Neuronal stem cell (in vitro differentiated cells): ENCODE measurements at regions not wholly inside any gene's neighbourhood (a gene's known extent, or its start where the extent isn't known, plus 50 kb on each side); places are given as distances from the start of the nearest gene placed in this dataset.

ENCODE experiments used
- DNase-seq: peaks from one replicate; pipeline ENCODE4 v3.0.0-alpha.2; 2013; ENCODE audit warnings: low spot score
- H2AFZ ChIP-seq: one replicate; pipeline ENCODE4 v1.6.1; 2013; ENCODE audit warnings: mild to moderate bottlenecking, low read length, inconsistent platforms
- H2AK5ac ChIP-seq: 2 replicates; pipeline ENCODE4 v1.6.1; 2013; ENCODE audit warnings: low read depth, mild to moderate bottlenecking, inconsistent platforms, low read length, moderate library complexity, mixed read lengths
- H2BK120ac ChIP-seq: 2 replicates; pipeline ENCODE4 v1.6.1; 2013; ENCODE audit warnings: low read depth, mild to moderate bottlenecking, inconsistent platforms, low read length, moderate library complexity, mixed read lengths
- H2BK12ac ChIP-seq: one replicate; pipeline ENCODE4 v1.6.1; 2013; ENCODE audit warnings: low read length, inconsistent platforms
- H2BK15ac ChIP-seq: 2 replicates; pipeline ENCODE4 v1.6.1; 2013; ENCODE audit warnings: mild to moderate bottlenecking, low read length, inconsistent platforms, mixed read lengths
- H2BK5ac ChIP-seq: one replicate; pipeline ENCODE4 v1.6.1; 2013; ENCODE audit warnings: inconsistent platforms, mild to moderate bottlenecking, low read length, moderate library complexity
- H3K14ac ChIP-seq: one replicate; pipeline ENCODE4 v1.6.1; 2013; ENCODE audit warnings: low read length, inconsistent platforms
- H3K18ac ChIP-seq: 2 replicates; pipeline ENCODE4 v1.6.1; 2013; ENCODE audit warnings: low read length, inconsistent platforms
- H3K23ac ChIP-seq: 2 replicates; pipeline ENCODE4 v1.6.1; 2013; ENCODE audit warnings: low read depth, mild to moderate bottlenecking, mixed read lengths, low read length, inconsistent platforms; ENCODE audit not compliant: poor library complexity
- H3K27ac ChIP-seq: replicated peaks from 3 replicates; pipeline ENCODE4 v1.5.1; 2013; ENCODE audit warnings: low read length, inconsistent platforms
- H3K27me3 ChIP-seq, 3 experiments: 2 replicates each; pipeline ENCODE4 v1.6.1; 2013; ENCODE audit warnings: low read length in 3 of 3, mild to moderate bottlenecking in 2 of 3, inconsistent platforms in 1 of 3, low read depth in 1 of 3, mixed read lengths in 1 of 3, moderate library complexity in 1 of 3; ENCODE audit not compliant: control insufficient read depth in 3 of 3, insufficient read depth in 3 of 3
- H3K36me3 ChIP-seq, 2 donors: replicated peaks in 1 of 2; 2 replicates each; pipeline ENCODE4 v1.6.1; 2013; ENCODE audit warnings: low read length in 2 of 2; ENCODE audit not compliant: control insufficient read depth in 2 of 2, insufficient read depth in 2 of 2
- H3K4ac ChIP-seq: 2 replicates; pipeline ENCODE4 v1.6.1; 2013; ENCODE audit warnings: inconsistent platforms, mild to moderate bottlenecking, low read length, moderate library complexity
- H3K4me1 ChIP-seq, 2 donors: 1 replicate in 1 of 2; 2 replicates in 1 of 2; pipeline ENCODE4 v1.6.1; 2013; ENCODE audit warnings: low read length in 2 of 2, low read depth in 1 of 2; ENCODE audit not compliant: control insufficient read depth in 2 of 2, insufficient read depth in 1 of 2
- H3K4me2 ChIP-seq: one replicate; pipeline ENCODE4 v1.6.1; 2013; ENCODE audit warnings: mild to moderate bottlenecking, low read length, inconsistent platforms; ENCODE audit not compliant: insufficient read depth, poor library complexity, severe bottlenecking
- H3K4me3 ChIP-seq, 2 donors: 2 replicates each; pipeline ENCODE4 v1.5.1; 2013; ENCODE audit warnings: low read length in 2 of 2, mild to moderate bottlenecking in 2 of 2, inconsistent platforms in 1 of 2, moderate library complexity in 1 of 2
- H3K79me1 ChIP-seq: one replicate; pipeline ENCODE4 v1.6.1; 2013; ENCODE audit warnings: low read depth, mild to moderate bottlenecking, inconsistent platforms, low read length, moderate library complexity
- H3K9ac ChIP-seq: one replicate; pipeline ENCODE4 v1.6.1; 2013; ENCODE audit warnings: mild to moderate bottlenecking, low read depth, low read length, inconsistent platforms; ENCODE audit not compliant: poor library complexity
- H3K9me3 ChIP-seq, 2 donors: replicated peaks in 1 of 2; 2 replicates each; pipeline versions ENCODE3 to v1.6.1; 2013; ENCODE audit warnings: low read length in 2 of 2, mild to moderate bottlenecking in 2 of 2, inconsistent platforms in 1 of 2, low read depth in 1 of 2, mixed read lengths in 1 of 2, moderate library complexity in 1 of 2; ENCODE audit not compliant: control insufficient read depth in 2 of 2, insufficient read depth in 1 of 2
- H4K8ac ChIP-seq: one replicate; pipeline ENCODE4 v1.6.1; 2013; ENCODE audit warnings: low read depth, mild to moderate bottlenecking, inconsistent platforms, low read length, moderate library complexity
- H4K91ac ChIP-seq: one replicate; pipeline ENCODE4 v1.6.1; 2013; ENCODE audit warnings: low read length, low read depth, mild to moderate bottlenecking, inconsistent platforms; ENCODE audit not compliant: poor library complexity
- WGBS, 2 donors: extraction: QIAGEN DNeasy Blood & Tissue Kit; methylation state at CpG; one replicate each; pipeline ENCODE4 v1.1.7; 2013; ENCODE audit warnings: missing lambda C conversion rate in 2 of 2, mixed read lengths in 1 of 2; ENCODE audit not compliant: insufficient read length in 2 of 2, insufficient replicate concordance in 1 of 2; ENCODE audit errors: extremely low coverage in 2 of 2; 5-methylcytosine and 5-hydroxymethylcytosine counted together

- Histone ChIP-seq H2BK15ac (no peak overlapping the region), H3K36me3 (peaks cover 3 to 76% of the 10 kb centered on the region in 2 donors), H3K9ac (no peak overlapping the region), H3K14ac (no peak overlapping the region), H3K9me3 (peaks cover 4 to 11% of the 10 kb centered on the region in 2 donors), H3K4me2 (no peak overlapping the region), H3K23ac (no peak overlapping the region), H4K8ac (no peak overlapping the region), H2AFZ (no peak overlapping the region), H3K18ac (no peak overlapping the region), H2BK5ac (no peak overlapping the region), H3K79me1 (peaks cover 3% of the 10 kb centered on the region), H2AK5ac (no peak overlapping the region), H2BK120ac (no peak overlapping the region), H3K4ac (no peak overlapping the region), H3K4me1 (peaks cover 0 to 11% of the 10 kb centered on the region in 2 donors), H3K4me3 (no peak overlapping the region), H4K91ac (no peak overlapping the region), H2BK12ac (no peak overlapping the region), H3K27me3 (no peaks in the 10 kb centered on the region), H3K27ac (no peak overlapping the region)
- no peak for DNase-seq
- WGBS, 2 donors = no CpG with 5 or more reads among the region's 2 CpGs
These were observed 113.6 kb upstream of the MTNR1B start for GRCh38 chr11:92855607-92856405.

- Histone ChIP-seq H3K27me3 (no peaks in the 10 kb centered on the region), H2AK5ac (no peak overlapping the region)
These were observed 112.0 kb upstream of the MTNR1B start for GRCh38 chr11:92857407-92857806.

GRCh38 chr11:92859156-92859690, 110.2 kb upstream of the MTNR1B start:
- Histone ChIP-seq H2BK5ac (no peak overlapping the region), H3K4me1 (peaks cover 0 to 9% of the 10 kb centered on the region in 2 donors), H3K4me3 (no peak overlapping the region), H3K9ac (no peak overlapping the region), H3K14ac (no peak overlapping the region), H4K8ac (no peak overlapping the region), H3K23ac (no peak overlapping the region), H3K36me3 (peaks cover 0 to 77% of the 10 kb centered on the region in 2 donors), H2BK15ac (no peak overlapping the region), H3K4me2 (no peak overlapping the region), H3K4ac (no peak overlapping the region), H3K18ac (no peak overlapping the region), H3K27me3 (no peaks in the 10 kb centered on the region), H3K79me1 (no peaks in the 10 kb centered on the region), H3K27ac (no peak overlapping the region), H2BK120ac (no peak overlapping the region), H2AFZ (no peak overlapping the region), H2AK5ac (no peak overlapping the region), H4K91ac (no peak overlapping the region), H3K9me3 (no peaks in the 10 kb centered on the region), H2BK12ac (no peak overlapping the region)
- no peak for DNase-seq
- no CpG with 5 or more reads among the region's 8 CpGs for WGBS, 2 donors

More at GRCh38 chr11:92857407-92857806, 112.0 kb upstream of the MTNR1B start:
- Histone ChIP-seq H3K27ac (no peak overlapping the region), H4K91ac (no peak overlapping the region), H3K14ac (no peak overlapping the region), H3K79me1 (peaks cover 3% of the 10 kb centered on the region), H2BK120ac (no peak overlapping the region), H3K4me1 (peaks cover 0 to 11% of the 10 kb centered on the region in 2 donors), H2BK15ac (no peak overlapping the region), H2BK12ac (no peak overlapping the region), H3K23ac (no peak overlapping the region), H3K4me3 (no peak overlapping the region), H4K8ac (no peak overlapping the region), H3K9me3 (peaks cover 4 to 11% of the 10 kb centered on the region in 2 donors), H2BK5ac (no peak overlapping the region), H3K4me2 (no peak overlapping the region), H3K9ac (no peak overlapping the region), H3K18ac (no peak overlapping the region), H2AFZ (no peak overlapping the region), H3K4ac (no peak overlapping the region), H3K36me3 (peaks cover 3 to 76% of the 10 kb centered on the region in 2 donors)
- DNase-seq = no peak
- WGBS, 2 donors = no CpG with 5 or more reads among the region's 2 CpGs

GRCh38 chr11:92861634-92862033, 107.8 kb upstream of the MTNR1B start:
- Histone ChIP-seq H2AK5ac (no peak overlapping the region), H2BK5ac (no peak overlapping the region), H2BK15ac (no peak overlapping the region), H3K79me1 (no peaks in the 10 kb centered on the region), H2AFZ (no peak overlapping the region), H2BK120ac (no peak overlapping the region), H3K27me3 (no peaks in the 10 kb centered on the region), H4K8ac (no peak overlapping the region), H2BK12ac (no peak overlapping the region), H3K4ac (no peak overlapping the region), H3K9ac (no peak overlapping the region), H3K9me3 (no peaks in the 10 kb centered on the region), H3K4me3 (no peak overlapping the region), H3K36me3 (peaks cover 0 to 97% of the 10 kb centered on the region in 2 donors), H3K4me2 (no peak overlapping the region), H3K14ac (no peak overlapping the region), H3K27ac (no peak overlapping the region), H3K4me1 (peaks cover 0 to 9% of the 10 kb centered on the region in 2 donors), H3K18ac (no peak overlapping the region), H3K23ac (no peak overlapping the region), H4K91ac (no peak overlapping the region)
- no CpG with 5 or more reads among the region's 3 CpGs for WGBS, 2 donors
- no peak for DNase-seq
